K562 (cell line): ENCODE measurements at regions not wholly inside any gene's neighbourhood (a gene's known extent, or its start where the extent isn't known, plus 50 kb on each side); places are given as distances from the start of the nearest gene placed in this dataset.

Experiments used
- ETS2 ChIP-seq: IDR thresholded peaks from 2 replicates; pipeline ENCODE4 v1.6.1; 2016; ENCODE audit warnings: borderline replicate concordance, missing genetic modification characterization, mild to moderate bottlenecking, moderate library complexity, missing compliant biosample characterization; ENCODE audit not compliant: poor library complexity, severe bottlenecking
- FOXA3 ChIP-seq, 2 experiments: fragments of 450-650 bp in 1 of 2; sonication (generic) in 1 of 2; formaldehyde crosslinking; IDR thresholded peaks in 1 of 2; conservative IDR thresholded peaks in 1 of 2; 2 replicates each; pipeline versions ENCODE4 v1.4.0 to v1.8.0; 2020 to 2022; ENCODE audit warnings: mild to moderate bottlenecking in 2 of 2, missing genetic modification reagents in 1 of 2
- FOXK2 ChIP-seq, 2 experiments: fragments of 450-650 bp; IDR thresholded peaks in 1 of 2; conservative IDR thresholded peaks in 1 of 2; 2 replicates each; pipeline ENCODE4 v1.6.1; 2016; ENCODE audit warnings: low read depth in 2 of 2, mild to moderate bottlenecking in 1 of 2
- HLTF ChIP-seq: fragments of 450-650 bp; IDR thresholded peaks from 2 replicates; pipeline ENCODE4 v1.6.1; 2016
- PHF8 ChIP-seq: fragments of 200-600 bp; sonication (generic); IDR thresholded peaks from 2 replicates; pipeline ENCODE4 v1.6.1; 2012; ENCODE audit warnings: mixed run types, mild to moderate bottlenecking, inconsistent platforms, low read length, moderate library complexity, borderline replicate concordance
- POLR2A ChIP-seq: fragments of 450-650 bp; conservative IDR thresholded peaks from 2 replicates; pipeline ENCODE4 v1.6.1; 2016
- RCOR1 ChIP-seq, 2 experiments: IDR thresholded peaks; 2 replicates each; pipeline ENCODE4 v1.6.1; 2012; ENCODE audit warnings: low read depth in 2 of 2, low read length in 2 of 2, borderline replicate concordance in 1 of 2, improper control_type of control experiment in 1 of 2
- SMAD3 ChIP-seq: fragments of 450-650 bp; formaldehyde crosslinking; conservative IDR thresholded peaks from 2 replicates; pipeline ENCODE4 v1.4.0; 2020; ENCODE audit warnings: mild to moderate bottlenecking
- ZNF586 ChIP-seq: fragments of 450-650 bp; formaldehyde crosslinking; conservative IDR thresholded peaks from 2 replicates; pipeline ENCODE4 v1.4.0; 2020; ENCODE audit warnings: mild to moderate bottlenecking, moderate library complexity
- ZNF589 ChIP-seq: fragments of 200-800 bp; sonication (Bioruptor generic); IDR thresholded peaks from 2 replicates; pipeline ENCODE4 v1.6.1; 2016; ENCODE audit warnings: low read depth, missing genetic modification characterization, missing compliant biosample characterization
- TF ChIP-seq, protein P1 (sequence below), 3 experiments: IDR thresholded peaks in 2 of 3; conservative IDR thresholded peaks in 1 of 3; 2 replicates each; pipeline ENCODE4 v1.5.1; 2011 to 2012; ENCODE audit warnings: low read length in 3 of 3, mild to moderate bottlenecking in 3 of 3, control low read depth in 2 of 3, improper control_type of control experiment in 1 of 3, inconsistent platforms in 1 of 3, low read depth in 1 of 3, mixed read lengths in 1 of 3, moderate library complexity in 1 of 3; ENCODE audit not compliant: insufficient read depth in 2 of 3

DNA sequence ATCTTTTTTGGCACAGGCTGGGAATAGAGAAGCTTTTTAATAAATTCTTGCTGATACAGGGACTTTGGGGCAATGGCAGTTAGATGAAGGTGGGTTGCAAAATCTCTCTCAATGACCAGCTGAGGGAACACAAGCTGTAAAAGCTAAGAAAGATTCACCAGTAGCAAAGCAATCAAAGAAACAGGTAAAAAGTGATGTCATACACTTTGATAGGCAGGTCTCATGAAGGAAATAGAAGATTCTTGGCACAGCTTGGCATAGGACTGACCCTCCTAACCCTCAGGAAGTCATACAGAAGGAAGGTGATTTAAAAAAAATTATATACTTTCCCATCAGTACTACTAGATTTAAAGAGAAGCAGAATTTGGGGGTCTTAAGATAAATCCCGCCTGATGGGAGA lies 263.6 kb downstream of the LPIN1 start:
- TF ChIP-seq, protein P1, sequence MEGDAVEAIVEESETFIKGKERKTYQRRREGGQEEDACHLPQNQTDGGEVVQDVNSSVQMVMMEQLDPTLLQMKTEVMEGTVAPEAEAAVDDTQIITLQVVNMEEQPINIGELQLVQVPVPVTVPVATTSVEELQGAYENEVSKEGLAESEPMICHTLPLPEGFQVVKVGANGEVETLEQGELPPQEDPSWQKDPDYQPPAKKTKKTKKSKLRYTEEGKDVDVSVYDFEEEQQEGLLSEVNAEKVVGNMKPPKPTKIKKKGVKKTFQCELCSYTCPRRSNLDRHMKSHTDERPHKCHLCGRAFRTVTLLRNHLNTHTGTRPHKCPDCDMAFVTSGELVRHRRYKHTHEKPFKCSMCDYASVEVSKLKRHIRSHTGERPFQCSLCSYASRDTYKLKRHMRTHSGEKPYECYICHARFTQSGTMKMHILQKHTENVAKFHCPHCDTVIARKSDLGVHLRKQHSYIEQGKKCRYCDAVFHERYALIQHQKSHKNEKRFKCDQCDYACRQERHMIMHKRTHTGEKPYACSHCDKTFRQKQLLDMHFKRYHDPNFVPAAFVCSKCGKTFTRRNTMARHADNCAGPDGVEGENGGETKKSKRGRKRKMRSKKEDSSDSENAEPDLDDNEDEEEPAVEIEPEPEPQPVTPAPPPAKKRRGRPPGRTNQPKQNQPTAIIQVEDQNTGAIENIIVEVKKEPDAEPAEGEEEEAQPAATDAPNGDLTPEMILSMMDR (IDR thresholded peaks at IDR 0.05 in 2 of 3, conservative IDR thresholded peaks at IDR 0.05 in 1 of 3; ENCODE audit: insufficient read depth in 2 of 3, low read depth in 1 of 3, low read length in 3 of 3) = no peak
- TF ChIP-seq ZNF586 (CRISPR knock-in tag) = no peak
- TF ChIP-seq ETS2 = no peak
- TF ChIP-seq FOXK2 (conservative IDR thresholded peaks at IDR 0.05 in 1 of 2, IDR thresholded peaks at IDR 0.05 in 1 of 2; ENCODE audit: low read depth in 2 of 2) = no peak
- no peak for TF ChIP-seq ZNF589
- no peak for TF ChIP-seq POLR2A
- no peak for TF ChIP-seq FOXA3 (CRISPR knock-in tag; conservative IDR thresholded peaks at IDR 0.05 in 1 of 2, IDR thresholded peaks at IDR 0.05 in 1 of 2)
- TF ChIP-seq PHF8 = no peak
- no peak for TF ChIP-seq RCOR1 (IDR thresholded peaks at IDR 0.05; ENCODE audit: borderline replicate concordance in 1 of 2, low read depth in 2 of 2, low read length in 2 of 2)
- TF ChIP-seq HLTF = no peak
- no peak for TF ChIP-seq SMAD3 (CRISPR knock-in tag)
